ENCODE measurements at regions not wholly inside any gene's neighbourhood (a gene's known extent, or its start where the extent isn't known, plus 50 kb on each side); places are given as distances from the start of the nearest gene placed in this dataset.

DNA sequence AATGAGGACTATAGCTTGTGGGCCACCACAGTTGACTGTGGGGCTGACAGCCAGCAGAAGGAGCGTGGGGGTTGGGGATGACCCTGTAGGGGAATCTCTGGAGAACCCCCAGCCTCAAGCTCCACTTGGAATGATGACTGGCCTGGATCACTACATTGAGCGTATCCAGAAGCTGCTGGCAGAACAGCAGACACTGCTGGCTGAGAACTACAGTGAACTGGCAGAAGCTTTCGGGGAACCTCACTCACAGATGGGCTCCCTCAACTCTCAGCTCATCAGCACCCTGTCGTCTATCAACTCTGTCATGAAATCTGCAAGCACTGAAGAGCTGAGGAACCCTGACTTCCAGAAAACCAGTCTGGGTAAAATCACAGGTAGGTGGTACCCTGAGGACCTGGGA lies 128.4 kb upstream of the DMRT1 start:
- Histone ChIP-seq H3K27me3 (replicated peaks; ENCODE audit: control insufficient read depth, insufficient read depth, low read length) (no peaks in the 10 kb centered on the region), H3K4me3 (replicated peaks; ENCODE audit: low read depth, low read length) (no peak overlapping the region), H3K36me3 (ENCODE audit: control insufficient read depth, insufficient read depth, low read length) (no peaks in the 10 kb centered on the region)
- TF ChIP-seq, protein P1, sequence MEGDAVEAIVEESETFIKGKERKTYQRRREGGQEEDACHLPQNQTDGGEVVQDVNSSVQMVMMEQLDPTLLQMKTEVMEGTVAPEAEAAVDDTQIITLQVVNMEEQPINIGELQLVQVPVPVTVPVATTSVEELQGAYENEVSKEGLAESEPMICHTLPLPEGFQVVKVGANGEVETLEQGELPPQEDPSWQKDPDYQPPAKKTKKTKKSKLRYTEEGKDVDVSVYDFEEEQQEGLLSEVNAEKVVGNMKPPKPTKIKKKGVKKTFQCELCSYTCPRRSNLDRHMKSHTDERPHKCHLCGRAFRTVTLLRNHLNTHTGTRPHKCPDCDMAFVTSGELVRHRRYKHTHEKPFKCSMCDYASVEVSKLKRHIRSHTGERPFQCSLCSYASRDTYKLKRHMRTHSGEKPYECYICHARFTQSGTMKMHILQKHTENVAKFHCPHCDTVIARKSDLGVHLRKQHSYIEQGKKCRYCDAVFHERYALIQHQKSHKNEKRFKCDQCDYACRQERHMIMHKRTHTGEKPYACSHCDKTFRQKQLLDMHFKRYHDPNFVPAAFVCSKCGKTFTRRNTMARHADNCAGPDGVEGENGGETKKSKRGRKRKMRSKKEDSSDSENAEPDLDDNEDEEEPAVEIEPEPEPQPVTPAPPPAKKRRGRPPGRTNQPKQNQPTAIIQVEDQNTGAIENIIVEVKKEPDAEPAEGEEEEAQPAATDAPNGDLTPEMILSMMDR (IDR thresholded peaks at IDR 0.05; ENCODE audit: insufficient read depth, low read length, poor library complexity, severe bottlenecking): no peak
- no peak for DNase-seq (ENCODE audit: extremely low read depth, insufficient read length)

DNA sequence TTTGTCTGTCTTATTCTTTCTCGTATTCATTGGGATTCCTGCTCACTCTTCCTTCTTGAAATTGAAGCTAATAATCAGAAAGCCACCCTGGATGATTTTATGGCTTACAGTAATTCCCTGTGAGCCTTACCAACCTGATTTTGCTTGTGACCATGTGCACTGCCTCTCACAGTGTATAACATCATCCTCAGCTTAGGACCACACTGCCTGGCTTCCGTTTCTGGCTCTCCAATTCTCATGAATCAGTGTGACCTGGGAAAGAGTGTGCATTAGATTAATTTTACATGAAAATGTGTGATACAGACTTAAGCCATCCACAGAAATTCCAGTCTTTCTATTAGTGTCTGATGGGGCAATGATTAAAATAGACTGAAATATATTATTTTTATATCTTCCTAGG lies 126.8 kb upstream of the DMRT1 start:
- no peak for DNase-seq (ENCODE audit: extremely low read depth, insufficient read length)
- TF ChIP-seq, protein P1 (IDR thresholded peaks at IDR 0.05; ENCODE audit: insufficient read depth, low read length, poor library complexity, severe bottlenecking): no peak
- Histone ChIP-seq H3K4me3 (replicated peaks; ENCODE audit: low read depth, low read length) (no peak overlapping the region), H3K27me3 (replicated peaks; ENCODE audit: control insufficient read depth, insufficient read depth, low read length) (no peaks in the 10 kb centered on the region), H3K36me3 (ENCODE audit: control insufficient read depth, insufficient read depth, low read length) (no peaks in the 10 kb centered on the region)

GRCh38 chr9:715300-715699 lies 126.2 kb upstream of the DMRT1 start:
- Histone ChIP-seq H3K36me3 (ENCODE audit: control insufficient read depth, insufficient read depth, low read length) (no peaks in the 10 kb centered on the region), H3K27me3 (replicated peaks; ENCODE audit: control insufficient read depth, insufficient read depth, low read length) (no peaks in the 10 kb centered on the region), H3K4me3 (replicated peaks; ENCODE audit: low read depth, low read length) (no peak overlapping the region)
- TF ChIP-seq, protein P1 (IDR thresholded peaks at IDR 0.05; ENCODE audit: insufficient read depth, low read length, poor library complexity, severe bottlenecking): no peak
- no peak for DNase-seq (ENCODE audit: extremely low read depth, insufficient read length)

- DNase-seq (ENCODE audit: extremely low read depth, insufficient read length): no peak
- TF ChIP-seq, protein P1 (IDR thresholded peaks at IDR 0.05; ENCODE audit: insufficient read depth, low read length, poor library complexity, severe bottlenecking): no peak
Measured at GRCh38 chr9:715743-716400, 125.6 kb upstream of the DMRT1 start.

DNA sequence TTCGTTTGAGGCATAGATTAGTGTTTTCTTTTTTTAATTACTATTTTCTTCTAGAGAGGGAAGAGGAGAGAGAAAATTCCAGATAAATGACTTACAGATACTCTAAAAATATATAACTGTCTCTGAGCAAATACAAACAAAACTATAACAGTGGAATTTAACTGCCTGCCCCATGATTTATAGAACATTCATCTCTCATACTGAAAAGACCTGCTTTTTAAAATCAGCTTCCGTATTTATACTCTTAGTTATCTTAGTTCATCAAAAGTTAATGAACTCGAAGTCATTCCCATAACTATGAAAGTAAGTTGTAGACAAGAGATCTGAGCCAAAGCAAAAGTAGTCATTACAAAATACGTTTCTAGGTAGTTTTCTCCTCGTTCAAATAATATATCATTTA lies 123.8 kb upstream of the DMRT1 start:
- no peaks in the 10 kb centered on the region for H3K36me3 ChIP-seq (ENCODE audit: control insufficient read depth, insufficient read depth, low read length)
- no peaks in the 10 kb centered on the region; the same call in 1 of the 2 replicates for H3K27me3 ChIP-seq (replicated peaks; ENCODE audit: control insufficient read depth, insufficient read depth, low read length)
- TF ChIP-seq, protein P1 (IDR thresholded peaks at IDR 0.05; ENCODE audit: insufficient read depth, low read length, poor library complexity, severe bottlenecking): no peak
- DNase-seq (ENCODE audit: extremely low read depth, insufficient read length): no peak
- no peak overlapping the region for H3K4me3 ChIP-seq (replicated peaks; ENCODE audit: low read depth, low read length)

More at GRCh38 chr9:715743-716400, 125.6 kb upstream of the DMRT1 start:
- no peaks in the 10 kb centered on the region for H3K27me3 ChIP-seq (replicated peaks; ENCODE audit: control insufficient read depth, insufficient read depth, low read length)
- H3K36me3 ChIP-seq (ENCODE audit: control insufficient read depth, insufficient read depth, low read length): no peaks in the 10 kb centered on the region
- no peak overlapping the region for H3K4me3 ChIP-seq (replicated peaks; ENCODE audit: low read depth, low read length)
